Activated CD8-positive, alpha-beta T cell treated with anti-CD3 and anti-CD28 coated beads for 36 hours (primary cell): ENCODE measurements at regions not wholly inside any gene's neighbourhood (a gene's known extent, or its start where the extent isn't known, plus 50 kb on each side); places are given as distances from the start of the nearest gene placed in this dataset.

ENCODE experiments used
- ATAC-seq: fragments of 200-7000 bp; cut with Tn5 transposase; one replicate; pipeline ENCODE4 v1.10.0; 2021; ENCODE audit warnings: mild to moderate bottlenecking, moderate library complexity
- CTCF ChIA-PET: fragments of 350-600 bp; sonication (Branson Sonifier 250); formaldehyde crosslinking; loops from one replicate; lab custom pipeline; 2021; ENCODE audit warnings: antibody characterized with exemption; lab: Charles Lee
- POLR2A ChIA-PET: fragments of 350-600 bp; sonication (Branson Sonifier 250); formaldehyde crosslinking; loops from one replicate; lab custom pipeline; 2021; ENCODE audit warnings: antibody characterized with exemption; lab: Charles Lee
- DNase-seq: peaks from one replicate; pipeline ENCODE4 v3.0.0-alpha.2; 2020
- H3K27ac Mint-ChIP-seq: one replicate; pipeline ENCODE4 v1.8.0; 2021; ENCODE audit warnings: mild to moderate bottlenecking, mixed read lengths
- H3K27me3 Mint-ChIP-seq: one replicate; pipeline ENCODE4 v1.8.0; 2021; ENCODE audit warnings: mixed read lengths
- H3K36me3 Mint-ChIP-seq: one replicate; pipeline ENCODE4 v1.8.0; 2021; ENCODE audit warnings: low read depth, mixed read lengths
- H3K4me1 Mint-ChIP-seq: one replicate; pipeline ENCODE4 v1.8.0; 2021; ENCODE audit warnings: low read depth, mixed read lengths
- H3K4me3 Mint-ChIP-seq: one replicate; pipeline ENCODE4 v1.8.0; 2021; ENCODE audit warnings: mild to moderate bottlenecking, moderate library complexity, mixed read lengths
- H3K9me3 Mint-ChIP-seq: one replicate; pipeline ENCODE4 v1.8.0; 2021; ENCODE audit warnings: mixed read lengths
- intact Hi-C: fragments of 100-400 bp; cut with micrococcal nuclease; formaldehyde crosslinking; loops from one replicate; pipeline ENCODE4 v1.10.0; 2022
- TF ChIP-seq, protein P1 (sequence below): fragments of 200-600 bp; IDR thresholded peaks from one replicate; pipeline ENCODE4 v1.8.0; 2022; ENCODE audit warnings: antibody characterized with exemption, mild to moderate bottlenecking

DNA sequence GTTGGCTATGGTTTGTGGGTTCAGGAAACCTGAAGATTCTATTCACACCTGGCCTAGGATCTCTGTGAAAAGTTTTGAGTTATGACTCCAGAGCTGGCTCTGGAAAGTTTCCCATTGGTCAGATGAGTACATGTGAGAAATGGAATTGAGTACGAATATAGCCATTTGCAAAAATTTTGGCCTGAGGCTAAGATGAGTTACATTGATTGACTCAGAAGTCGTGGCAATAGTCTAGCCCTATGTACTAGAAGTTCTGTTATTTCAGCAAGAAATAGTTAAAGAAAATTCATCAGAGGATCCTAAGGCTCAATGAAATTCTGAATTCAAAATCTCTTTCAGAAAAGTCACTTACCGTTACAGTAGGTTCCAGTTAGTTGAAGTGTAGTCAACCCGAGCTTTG is 109.9 kb downstream of the PTCSC3 start:
- Mint-ChIP-seq H3K4me3 (no peak overlapping the region), H3K27ac (no peak overlapping the region), H3K27me3 (peaks cover 32% of the 10 kb centered on the region), H3K9me3 (no peaks in the 10 kb centered on the region), H3K36me3 (no peaks in the 10 kb centered on the region), H3K4me1 (peaks cover 2% of the 10 kb centered on the region)
- POLR2A ChIA-PET = no interaction called here
- ATAC-seq (no peak), DNase-seq (no peak)
- intact Hi-C loops = no loop called here
- TF ChIP-seq, protein P1, sequence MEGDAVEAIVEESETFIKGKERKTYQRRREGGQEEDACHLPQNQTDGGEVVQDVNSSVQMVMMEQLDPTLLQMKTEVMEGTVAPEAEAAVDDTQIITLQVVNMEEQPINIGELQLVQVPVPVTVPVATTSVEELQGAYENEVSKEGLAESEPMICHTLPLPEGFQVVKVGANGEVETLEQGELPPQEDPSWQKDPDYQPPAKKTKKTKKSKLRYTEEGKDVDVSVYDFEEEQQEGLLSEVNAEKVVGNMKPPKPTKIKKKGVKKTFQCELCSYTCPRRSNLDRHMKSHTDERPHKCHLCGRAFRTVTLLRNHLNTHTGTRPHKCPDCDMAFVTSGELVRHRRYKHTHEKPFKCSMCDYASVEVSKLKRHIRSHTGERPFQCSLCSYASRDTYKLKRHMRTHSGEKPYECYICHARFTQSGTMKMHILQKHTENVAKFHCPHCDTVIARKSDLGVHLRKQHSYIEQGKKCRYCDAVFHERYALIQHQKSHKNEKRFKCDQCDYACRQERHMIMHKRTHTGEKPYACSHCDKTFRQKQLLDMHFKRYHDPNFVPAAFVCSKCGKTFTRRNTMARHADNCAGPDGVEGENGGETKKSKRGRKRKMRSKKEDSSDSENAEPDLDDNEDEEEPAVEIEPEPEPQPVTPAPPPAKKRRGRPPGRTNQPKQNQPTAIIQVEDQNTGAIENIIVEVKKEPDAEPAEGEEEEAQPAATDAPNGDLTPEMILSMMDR = no peak
- CTCF ChIA-PET = interaction anchor here (8.3 kb wide), 1 partner anchor 185 kb away, joined by 126 read pairs; no protein-coding TSS in a partner anchor

DNA sequence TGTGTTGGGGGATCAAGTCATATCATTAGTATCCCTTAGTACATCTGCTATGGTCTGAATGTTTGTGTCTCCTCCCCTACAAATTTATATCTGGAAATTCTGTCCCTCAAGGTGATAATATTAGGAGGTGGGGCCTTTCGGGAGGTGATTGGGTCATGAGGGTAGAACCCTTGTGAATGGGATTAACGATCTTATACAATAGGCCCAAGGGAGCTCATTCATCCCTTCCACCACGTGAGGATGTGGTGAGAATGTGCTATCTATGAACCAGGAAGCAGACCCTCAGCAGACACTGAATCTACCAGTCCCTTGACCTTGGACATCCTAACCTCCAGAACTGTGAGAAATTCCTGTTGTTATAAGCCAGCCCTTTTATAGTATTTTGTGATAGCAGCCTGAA is 110.7 kb downstream of the PTCSC3 start:
- no peaks in the 10 kb centered on the region for H3K9me3 Mint-ChIP-seq
- intact Hi-C loops = no loop called here
- no peaks in the 10 kb centered on the region for H3K36me3 Mint-ChIP-seq
- TF ChIP-seq, protein P1 = no peak
- POLR2A ChIA-PET = interaction anchor here (0.5 kb wide), 1 partner anchor 37 kb away, joined by 3 read pairs; no protein-coding TSS in a partner anchor
- no peak for DNase-seq
- CTCF ChIA-PET = interaction anchor here (8.3 kb wide), 1 partner anchor 184 kb away, joined by 126 read pairs; no protein-coding TSS in a partner anchor
- ATAC-seq = no peak
- peaks cover 25% of the 10 kb centered on the region for H3K27me3 Mint-ChIP-seq
- H3K4me1 Mint-ChIP-seq = peaks cover 2% of the 10 kb centered on the region
- H3K4me3 Mint-ChIP-seq = no peak overlapping the region
- H3K27ac Mint-ChIP-seq = no peak overlapping the region

DNA sequence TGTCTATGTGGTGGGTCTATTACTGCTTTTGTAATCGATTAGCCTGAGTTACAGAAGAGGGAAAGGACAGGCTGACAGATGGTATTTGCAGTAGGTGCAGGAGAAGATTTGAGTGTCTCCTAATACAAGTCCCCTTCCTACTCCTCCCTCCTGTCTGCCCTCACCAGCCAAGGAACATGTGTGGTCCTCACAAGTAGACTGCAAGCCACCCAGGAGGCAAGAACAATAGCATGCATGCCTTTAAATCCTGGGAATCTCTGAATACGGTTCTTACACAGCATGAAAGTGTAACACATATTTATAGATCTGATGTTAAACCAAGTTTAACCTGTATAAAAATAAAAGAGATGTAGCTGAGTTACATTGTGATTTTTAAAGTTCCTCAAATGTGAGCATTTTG is 117.0 kb downstream of the PTCSC3 start:
- H3K27me3 Mint-ChIP-seq = peaks cover 5% of the 10 kb centered on the region
- H3K4me3 Mint-ChIP-seq = no peak overlapping the region
- H3K36me3 Mint-ChIP-seq = no peaks in the 10 kb centered on the region
- ChIA-PET POLR2A (no interaction called here), CTCF (interaction anchor here (2.6 kb wide), 1 partner anchor 11 kb away, joined by 22 read pairs; no protein-coding TSS in a partner anchor)
- intact Hi-C loops = no loop called here
- TF ChIP-seq, protein P1 = no peak
- DNase-seq = no peak
- no peaks in the 10 kb centered on the region for H3K4me1 Mint-ChIP-seq
- no peaks in the 10 kb centered on the region for H3K9me3 Mint-ChIP-seq
- H3K27ac Mint-ChIP-seq = no peak overlapping the region
- no peak for ATAC-seq

DNA sequence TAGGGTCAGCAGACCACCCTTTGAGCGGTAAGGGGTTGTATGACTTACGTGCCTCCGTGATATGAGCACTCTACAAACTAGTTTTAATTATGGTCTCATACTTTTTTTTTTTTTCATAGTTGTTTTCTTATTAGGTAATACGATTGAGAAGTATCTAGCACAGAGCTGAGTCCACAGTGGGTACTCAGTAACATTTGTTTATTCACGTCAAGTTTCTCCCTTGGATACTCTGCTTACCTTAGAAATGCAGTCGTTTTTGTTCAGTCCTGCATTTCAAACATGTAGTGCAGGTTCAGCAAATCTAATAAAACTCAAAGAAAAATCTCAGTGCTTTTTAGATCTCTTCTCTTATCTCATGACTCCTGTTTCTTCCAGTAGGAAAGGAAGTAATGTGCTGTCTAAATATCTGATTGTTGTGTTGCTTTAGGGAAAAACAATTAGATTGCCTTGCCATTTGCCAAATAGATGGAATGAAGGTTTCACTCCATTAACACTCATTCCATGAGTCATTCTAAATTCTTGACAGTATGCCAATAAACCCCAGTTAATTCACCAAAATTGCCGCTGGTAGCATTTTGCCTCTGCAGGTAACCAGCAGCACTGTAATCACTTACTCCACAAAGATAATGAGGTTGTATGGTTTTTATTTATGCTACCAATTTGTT is 118.9 kb downstream of the PTCSC3 start:
- H3K4me1 Mint-ChIP-seq = no peaks in the 10 kb centered on the region
- no peaks in the 10 kb centered on the region for H3K9me3 Mint-ChIP-seq
- DNase-seq (no peak), ATAC-seq (no peak)
- peaks cover 4% of the 10 kb centered on the region for H3K27me3 Mint-ChIP-seq
- POLR2A ChIA-PET = no interaction called here
- TF ChIP-seq, protein P1 = no peak
- H3K4me3 Mint-ChIP-seq = no peak overlapping the region
- intact Hi-C loops = no loop called here
- no peaks in the 10 kb centered on the region for H3K36me3 Mint-ChIP-seq
- no peak overlapping the region for H3K27ac Mint-ChIP-seq
- CTCF ChIA-PET = interaction anchor here (0.8 kb wide), 1 partner anchor 9 kb away, joined by 3 read pairs; no protein-coding TSS in a partner anchor

DNA sequence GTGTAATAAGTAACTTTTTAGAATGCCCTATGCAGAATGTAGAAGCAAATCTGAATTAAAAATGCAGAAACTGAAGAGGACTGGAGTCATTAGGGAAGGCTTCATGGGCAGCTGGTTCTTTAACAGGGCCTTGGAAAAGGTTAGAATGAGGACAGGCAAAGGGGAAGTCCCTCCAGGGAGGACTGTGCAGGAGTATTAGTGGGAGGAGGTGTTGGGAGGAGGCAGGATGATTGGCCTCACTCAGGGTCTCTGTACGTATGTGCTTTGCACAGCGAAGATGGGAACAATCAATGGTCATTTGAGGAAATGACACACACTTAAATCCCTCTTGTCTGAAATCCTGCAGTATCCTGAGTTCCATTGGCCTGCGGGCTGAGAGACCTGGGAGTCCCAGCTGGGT is 119.7 kb downstream of the PTCSC3 start:
- CTCF ChIA-PET = interaction anchor here (0.8 kb wide), 1 partner anchor 8 kb away, joined by 3 read pairs; no protein-coding TSS in a partner anchor

More for the DNA sequence above, 119.7 kb downstream of the PTCSC3 start:
- Mint-ChIP-seq H3K27ac (no peak overlapping the region), H3K4me3 (no peak overlapping the region), H3K36me3 (no peaks in the 10 kb centered on the region), H3K27me3 (peaks cover 1% of the 10 kb centered on the region), H3K9me3 (no peaks in the 10 kb centered on the region), H3K4me1 (no peaks in the 10 kb centered on the region)
- POLR2A ChIA-PET = no interaction called here
- ATAC-seq = no peak
- DNase-seq = no peak
- TF ChIP-seq, protein P1 = no peak
- intact Hi-C loops = no loop called here
